ENCODE measurements at regions not wholly inside any gene's neighbourhood (a gene's known extent, or its start where the extent isn't known, plus 50 kb on each side); places are given as distances from the start of the nearest gene placed in this dataset.

DNA sequence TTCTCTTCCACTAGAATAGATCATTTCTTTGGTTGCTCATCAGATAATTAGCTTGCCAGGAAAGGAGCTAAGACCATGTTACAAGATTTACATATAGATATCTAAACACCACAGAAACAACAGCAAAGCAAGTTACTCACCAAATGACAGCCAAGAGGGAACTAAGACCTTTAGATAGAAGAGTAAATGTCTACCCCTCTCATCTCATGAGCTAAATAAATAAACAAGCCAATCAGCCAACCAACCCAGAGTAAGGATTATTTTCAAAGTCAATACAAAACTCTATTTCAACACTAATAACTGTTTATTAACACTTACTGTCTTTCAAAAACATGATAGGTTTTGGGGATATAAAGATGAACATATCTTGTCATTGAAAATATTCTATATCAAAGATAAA lies 474.7 kb downstream of the LMO4 start:
- DNase-seq (ENCODE audit: low read depth) = no peak
- TF ChIP-seq, protein P1, sequence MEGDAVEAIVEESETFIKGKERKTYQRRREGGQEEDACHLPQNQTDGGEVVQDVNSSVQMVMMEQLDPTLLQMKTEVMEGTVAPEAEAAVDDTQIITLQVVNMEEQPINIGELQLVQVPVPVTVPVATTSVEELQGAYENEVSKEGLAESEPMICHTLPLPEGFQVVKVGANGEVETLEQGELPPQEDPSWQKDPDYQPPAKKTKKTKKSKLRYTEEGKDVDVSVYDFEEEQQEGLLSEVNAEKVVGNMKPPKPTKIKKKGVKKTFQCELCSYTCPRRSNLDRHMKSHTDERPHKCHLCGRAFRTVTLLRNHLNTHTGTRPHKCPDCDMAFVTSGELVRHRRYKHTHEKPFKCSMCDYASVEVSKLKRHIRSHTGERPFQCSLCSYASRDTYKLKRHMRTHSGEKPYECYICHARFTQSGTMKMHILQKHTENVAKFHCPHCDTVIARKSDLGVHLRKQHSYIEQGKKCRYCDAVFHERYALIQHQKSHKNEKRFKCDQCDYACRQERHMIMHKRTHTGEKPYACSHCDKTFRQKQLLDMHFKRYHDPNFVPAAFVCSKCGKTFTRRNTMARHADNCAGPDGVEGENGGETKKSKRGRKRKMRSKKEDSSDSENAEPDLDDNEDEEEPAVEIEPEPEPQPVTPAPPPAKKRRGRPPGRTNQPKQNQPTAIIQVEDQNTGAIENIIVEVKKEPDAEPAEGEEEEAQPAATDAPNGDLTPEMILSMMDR (IDR thresholded peaks at IDR 0.05; ENCODE audit: insufficient read depth, low read length) = no peak
- H3K4me3 ChIP-seq (ENCODE audit: low read depth, low read length) = no peak overlapping the region

DNA sequence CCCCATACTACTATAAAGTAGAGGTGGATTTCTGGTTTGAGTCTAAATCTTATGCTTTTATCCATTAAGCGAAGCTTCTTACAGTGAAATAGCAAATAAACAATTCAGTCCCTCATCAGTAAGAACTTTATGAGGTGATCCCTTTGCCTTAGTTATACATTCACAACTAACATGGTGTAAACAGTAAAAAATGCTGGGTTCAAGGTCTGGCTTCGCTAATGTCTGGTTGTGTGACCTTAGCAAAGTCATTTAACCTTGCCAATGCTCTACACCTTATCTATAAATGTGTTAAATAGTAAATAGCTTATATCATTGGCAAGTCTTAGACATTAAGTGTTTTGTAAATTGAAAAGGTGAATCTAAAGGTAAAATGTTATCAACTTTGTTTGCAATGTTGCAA lies 475.4 kb downstream of the LMO4 start:
- no peak overlapping the region for H3K4me3 ChIP-seq (ENCODE audit: low read depth, low read length)
- TF ChIP-seq, protein P1 (IDR thresholded peaks at IDR 0.05; ENCODE audit: insufficient read depth, low read length) = no peak
- no peak for DNase-seq (ENCODE audit: low read depth)

DNA sequence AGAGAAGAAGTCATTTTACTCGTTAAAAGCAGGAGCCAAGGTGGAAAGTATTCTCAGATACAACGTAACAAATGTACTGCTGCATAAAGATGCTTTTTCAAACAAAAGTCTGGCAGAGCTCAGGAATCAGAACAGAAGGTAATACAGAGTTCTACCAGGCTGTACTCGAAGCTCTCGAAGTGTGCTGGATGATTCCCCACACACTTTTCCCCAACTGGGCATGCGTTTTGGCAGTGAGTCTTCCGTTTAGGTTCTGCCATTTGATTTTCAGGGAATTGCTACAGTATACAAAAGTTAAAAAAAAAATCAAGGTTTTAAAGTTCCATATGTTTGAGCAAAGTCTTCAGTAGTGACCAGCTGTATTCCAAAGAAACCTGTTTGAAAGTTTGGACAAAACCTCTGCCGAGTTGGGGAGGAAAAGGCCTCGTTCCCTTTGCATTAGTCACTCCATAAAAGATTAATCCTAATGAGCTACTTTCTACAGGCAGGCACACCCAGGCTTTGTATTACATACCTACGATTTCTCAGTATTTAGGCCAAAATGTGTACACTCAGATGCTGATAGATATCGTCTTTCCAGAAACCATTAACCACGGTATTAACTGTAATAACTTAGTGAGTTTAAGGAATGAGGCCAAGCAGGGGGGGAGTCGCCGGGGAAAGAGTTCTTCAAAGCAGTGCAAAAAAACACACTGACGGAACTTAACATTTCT lies 477.1 kb downstream of the LMO4 start:
- H3K4me3 ChIP-seq (ENCODE audit: low read depth, low read length) = no peak overlapping the region
- DNase-seq (ENCODE audit: low read depth) = peak; percentile 89
- TF ChIP-seq, protein P1 (IDR thresholded peaks at IDR 0.05; ENCODE audit: insufficient read depth, low read length) = no peak

DNA sequence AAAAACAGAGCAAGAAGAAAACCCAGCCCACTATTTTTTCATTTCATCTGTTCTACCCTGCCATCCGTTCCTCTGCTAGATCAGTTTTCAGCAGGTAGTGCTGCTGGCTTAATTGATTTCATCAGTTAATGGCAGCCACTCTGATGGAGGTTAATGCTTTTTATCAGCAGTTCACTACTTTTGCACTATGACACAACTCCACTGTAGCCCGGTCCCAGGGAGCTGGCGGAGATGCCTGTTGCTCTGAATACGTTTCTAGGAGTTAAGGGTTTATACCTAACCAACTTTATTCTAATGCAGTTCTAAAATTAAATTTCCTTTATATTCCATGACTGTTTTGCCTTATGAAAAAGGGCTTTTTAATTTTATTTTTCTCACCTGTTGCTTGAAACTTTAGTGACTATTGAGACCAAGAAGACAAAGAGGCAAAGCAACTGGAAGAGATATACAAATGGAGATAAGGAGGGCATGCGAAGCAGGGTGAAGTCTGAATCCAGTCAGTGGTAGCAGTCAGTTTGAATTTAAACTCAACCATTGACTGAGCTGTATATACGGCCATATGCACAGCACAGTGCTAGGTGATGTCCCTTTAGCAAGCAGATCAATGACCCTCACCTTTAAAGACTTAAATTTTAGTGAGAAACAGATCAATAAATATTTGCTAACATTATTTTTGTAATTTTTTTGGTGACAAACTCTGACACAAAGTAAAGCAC lies 477.9 kb downstream of the LMO4 start:
- TF ChIP-seq, protein P1 (IDR thresholded peaks at IDR 0.05; ENCODE audit: insufficient read depth, low read length) = no peak
- no peak for DNase-seq (ENCODE audit: low read depth)
- H3K4me3 ChIP-seq (ENCODE audit: low read depth, low read length) = peak overlapping the region; percentile 6

DNA sequence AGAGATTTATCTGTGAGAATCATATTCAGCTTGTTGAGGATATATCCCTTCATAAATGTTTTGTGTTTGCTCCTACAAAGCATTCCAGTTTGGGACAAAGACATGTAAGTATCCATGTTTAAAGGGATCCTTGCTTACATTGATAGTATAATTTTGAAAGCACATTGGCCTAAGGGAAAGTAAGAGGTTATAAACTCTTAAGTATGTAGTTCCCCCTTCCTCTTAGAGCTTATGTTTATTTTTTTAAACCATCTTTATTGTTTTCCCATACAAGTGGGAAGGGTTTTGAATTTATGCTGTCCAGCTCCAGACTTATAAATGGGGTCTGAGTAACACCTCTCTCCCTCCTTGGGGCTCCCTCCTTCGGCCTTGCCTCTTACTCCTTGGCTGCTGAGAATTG lies 481.5 kb downstream of the LMO4 start:
- no peak for DNase-seq (ENCODE audit: low read depth)
- H3K4me3 ChIP-seq (ENCODE audit: low read depth, low read length) = no peak overlapping the region
- TF ChIP-seq, protein P1 (IDR thresholded peaks at IDR 0.05; ENCODE audit: insufficient read depth, low read length) = no peak

DNA sequence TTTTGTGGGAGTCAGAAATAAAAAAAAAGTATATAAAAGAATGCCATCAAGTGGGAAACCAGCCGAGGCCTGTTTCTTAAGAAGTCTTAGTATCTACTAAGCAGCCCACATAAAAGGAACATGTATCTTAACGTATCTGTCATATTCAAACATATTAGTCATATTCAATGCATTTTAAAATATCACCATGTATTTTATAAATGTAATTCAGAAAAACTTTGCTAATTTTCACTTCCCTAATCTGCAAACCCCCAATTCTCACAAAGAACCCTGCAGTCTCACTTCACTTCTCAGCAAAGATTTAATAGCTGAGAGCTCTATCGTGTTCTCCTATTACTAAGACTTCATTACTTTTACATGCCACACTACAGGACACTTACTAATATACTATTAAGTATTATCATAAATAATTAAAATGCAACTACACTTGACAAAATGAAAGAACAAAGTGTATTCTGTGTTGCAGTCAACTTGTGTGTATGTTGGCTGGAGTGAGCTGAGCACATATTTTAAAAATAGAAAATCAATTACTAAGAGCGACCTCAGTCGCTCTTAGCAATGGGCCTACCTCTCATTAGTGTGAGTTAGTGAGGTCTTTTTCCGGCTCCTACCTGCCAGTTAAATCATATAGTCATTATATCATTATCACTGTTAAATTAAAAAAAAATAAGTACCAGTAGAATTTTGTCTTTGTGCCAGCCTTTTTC lies 484.3 kb downstream of the LMO4 start:
- TF ChIP-seq, protein P1 (IDR thresholded peaks at IDR 0.05; ENCODE audit: insufficient read depth, low read length) = no peak
- H3K4me3 ChIP-seq (ENCODE audit: low read depth, low read length) = no peak overlapping the region
- DNase-seq (ENCODE audit: low read depth) = no peak
